GM21619 (cell line): ENCODE measurements at regions not wholly inside any gene's neighbourhood (a gene's known extent, or its start where the extent isn't known, plus 50 kb on each side); places are given as distances from the start of the nearest gene placed in this dataset.

ENCODE experiments used
- ATAC-seq: cut with Tn5 transposase; IDR thresholded peaks from one replicate; pipeline ENCODE4 v1.9.1; 2021; ENCODE audit not compliant: unreplicated experiment

- no peak for ATAC-seq
Measured at GRCh38 chr2:21382701-21383520, 259.1 kb downstream of the TDRD15 start.

GRCh38 chr2:21386666-21387065, 262.9 kb downstream of the TDRD15 start:
- no peak for ATAC-seq

- no peak for ATAC-seq
Measured at GRCh38 chr2:21392649-21393048, 268.9 kb downstream of the TDRD15 start.

DNA sequence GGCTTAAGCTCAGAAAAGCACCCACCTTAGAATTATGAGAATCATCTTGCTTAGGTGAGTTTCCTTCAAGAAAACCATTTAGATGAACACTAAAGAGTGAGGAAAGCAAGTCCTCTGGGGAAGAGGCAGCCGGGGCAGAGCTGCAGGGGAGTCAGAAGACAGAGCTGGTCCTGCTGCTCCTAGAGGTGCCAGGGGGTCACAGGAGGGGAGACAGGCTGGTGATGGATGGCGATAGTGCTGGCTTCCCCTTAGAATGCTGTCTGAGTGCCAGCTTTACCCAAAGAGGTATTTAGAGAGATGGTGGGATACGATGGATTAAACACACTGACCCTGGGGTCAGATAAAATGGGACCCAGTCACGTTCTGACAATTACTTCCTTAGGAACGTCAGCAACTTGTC, 269.4 kb downstream of the TDRD15 start:
- ATAC-seq: no peak

DNA sequence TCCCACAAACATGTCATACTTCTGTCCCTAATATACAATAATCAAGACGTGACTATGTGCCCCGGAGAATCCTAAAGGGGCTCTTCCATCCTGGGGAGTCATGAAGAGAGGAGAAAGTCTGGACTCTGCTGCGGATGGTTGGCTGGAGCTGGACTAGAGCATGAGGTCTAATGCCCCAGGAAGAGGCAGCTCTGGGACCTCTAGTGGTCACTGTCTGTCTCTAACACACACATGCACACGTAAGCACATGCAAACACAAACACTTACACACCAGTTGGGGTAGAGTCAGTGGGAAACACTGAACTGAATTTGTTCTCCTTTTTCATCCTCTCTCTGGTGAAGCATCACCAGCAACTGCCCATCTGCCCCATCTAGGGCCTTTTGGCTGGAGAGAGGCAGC, 271.6 kb downstream of the TDRD15 start:
- ATAC-seq: peak; percentile 57

- ATAC-seq: no peak
Measured at GRCh38 chr2:21396252-21396651, 272.5 kb downstream of the TDRD15 start.

DNA sequence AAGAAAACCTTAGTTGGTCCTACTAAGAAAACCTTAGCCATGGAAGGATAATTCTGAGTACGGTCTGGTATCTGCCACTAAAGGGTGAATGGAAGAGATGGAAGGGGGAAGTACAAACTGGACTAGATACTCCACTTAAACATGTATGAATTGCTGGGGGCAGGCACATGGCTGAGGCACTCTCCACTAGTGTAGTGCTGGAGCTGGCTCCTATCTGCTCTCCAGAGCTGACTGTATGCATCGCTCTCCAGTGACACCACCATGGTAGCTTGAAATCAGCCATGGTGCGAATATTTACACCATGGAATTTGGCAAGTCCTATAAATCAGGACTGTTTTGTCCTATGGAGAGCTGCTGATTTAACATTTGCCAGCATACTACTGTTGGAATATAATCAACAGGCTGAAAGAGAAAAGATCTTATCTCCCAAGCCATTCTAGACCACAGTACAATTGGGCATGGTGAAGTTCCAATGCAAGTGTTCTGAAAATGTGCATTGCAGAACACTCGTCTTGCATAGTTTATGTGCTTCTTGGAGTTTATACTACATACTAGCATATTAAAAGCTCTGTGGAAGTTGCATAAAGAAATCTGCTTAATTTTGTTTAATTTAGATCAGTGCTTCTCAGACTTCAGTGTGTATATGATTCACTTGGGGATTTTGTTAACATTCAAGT, 277.4 kb downstream of the TDRD15 start:
- no peak for ATAC-seq

DNA sequence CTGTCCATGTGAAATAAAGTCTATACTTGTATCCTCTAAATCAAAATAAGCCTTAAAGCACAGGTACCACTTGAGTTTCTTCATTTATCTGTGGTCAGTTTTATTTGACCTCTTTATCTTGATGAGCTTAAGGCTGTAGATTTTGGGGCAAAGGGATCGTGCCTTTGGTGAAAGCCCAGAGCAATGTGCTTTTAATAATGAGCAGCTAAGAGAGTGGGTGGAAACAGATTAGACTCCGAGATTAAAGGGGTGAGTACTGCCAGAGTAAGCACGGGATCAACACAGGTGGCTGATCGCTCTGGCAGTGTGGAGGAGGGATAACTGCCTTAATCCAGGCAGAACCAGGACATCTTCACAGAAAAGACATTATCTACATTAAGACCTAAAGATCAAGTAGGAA, 280.4 kb downstream of the TDRD15 start:
- ATAC-seq: no peak

GRCh38 chr2:21404827-21405625, 281.3 kb downstream of the TDRD15 start:
- ATAC-seq: no peak

- no peak for ATAC-seq
Measured at GRCh38 chr2:21406386-21406785, 282.6 kb downstream of the TDRD15 start.

DNA sequence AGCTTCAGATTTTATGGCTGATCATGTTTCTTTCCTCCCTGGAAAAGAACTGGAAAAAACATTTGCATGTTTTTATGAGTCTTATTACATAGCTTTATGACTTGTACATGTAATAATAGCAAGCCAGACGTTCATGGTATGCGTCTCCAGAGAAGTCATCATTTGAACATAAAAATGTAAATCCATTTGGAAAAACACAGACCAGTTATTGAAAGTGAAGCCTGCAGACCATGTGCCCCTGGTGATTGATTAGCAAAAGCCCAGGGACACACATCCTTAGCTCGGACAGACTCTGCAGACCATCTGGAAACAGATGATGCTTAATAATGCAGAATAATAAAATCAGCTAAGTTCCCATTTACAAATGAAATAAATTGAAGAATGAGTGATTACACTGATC, 283.1 kb downstream of the TDRD15 start:
- ATAC-seq: no peak

DNA sequence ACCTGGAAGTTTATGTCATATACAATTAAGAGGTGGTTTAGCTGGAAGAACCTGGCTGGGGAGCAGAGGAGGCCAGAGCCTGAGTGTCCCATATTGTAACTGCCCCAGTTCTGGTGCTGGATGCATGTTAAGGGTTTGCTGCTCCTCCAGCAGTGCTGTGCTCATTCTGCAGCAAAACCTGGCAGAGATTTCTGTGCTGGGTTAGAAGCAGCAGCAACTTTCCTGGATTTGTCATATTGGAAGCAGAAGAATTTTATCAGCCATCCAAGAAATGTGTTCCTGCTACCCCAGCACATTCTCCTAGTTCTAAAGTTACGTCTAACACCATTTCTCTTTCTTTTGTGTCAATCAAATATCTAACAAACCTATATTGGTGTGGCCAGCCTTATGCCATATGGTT, 284.1 kb downstream of the TDRD15 start:
- ATAC-seq: no peak

DNA sequence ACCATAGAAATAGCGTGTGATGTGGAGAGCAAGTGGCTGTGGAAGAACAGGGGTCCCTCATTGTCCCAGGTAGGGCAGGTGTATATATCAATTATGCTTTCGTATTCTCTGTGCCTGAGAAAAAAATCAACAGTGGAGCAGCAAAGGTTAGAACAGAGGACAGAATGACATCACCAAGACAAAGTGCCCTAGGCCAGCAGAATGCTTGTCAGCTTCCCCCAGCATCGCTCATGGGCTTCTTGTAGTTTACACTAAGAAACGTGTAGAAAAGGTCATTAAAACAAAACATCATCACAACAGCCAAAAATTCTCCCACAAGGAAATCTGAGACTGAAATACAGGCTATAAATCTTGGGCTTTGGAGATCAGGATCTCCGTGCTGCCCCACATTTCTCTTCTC, 288.0 kb downstream of the TDRD15 start:
- no peak for ATAC-seq

DNA sequence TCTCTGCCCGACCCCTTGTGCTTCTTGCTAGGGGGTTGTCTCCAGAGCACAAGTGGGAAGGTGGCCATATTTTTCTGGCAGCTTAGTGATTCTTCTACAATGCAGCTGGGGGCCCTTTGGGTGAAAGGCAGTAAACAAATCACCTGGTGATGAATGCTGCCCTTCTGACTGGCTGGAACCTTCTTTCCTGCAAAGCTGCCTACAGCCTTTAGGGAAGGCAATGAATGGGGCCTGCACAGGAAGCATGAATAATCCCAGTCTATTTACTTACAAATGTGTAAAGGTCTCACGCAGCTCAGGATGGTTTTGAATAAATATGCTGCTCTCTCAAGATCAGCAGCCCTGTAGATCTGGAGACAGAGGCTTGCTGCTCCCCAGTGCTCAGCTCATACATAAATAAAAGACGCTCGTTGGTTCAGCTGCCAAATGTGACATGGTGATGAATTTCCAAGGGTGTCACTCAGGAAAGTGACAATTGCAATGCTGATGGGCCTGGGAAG, 289.2 kb downstream of the TDRD15 start:
- ATAC-seq: no peak

- ATAC-seq: no peak
Measured at GRCh38 chr2:21415234-21415633, 291.5 kb downstream of the TDRD15 start.

GRCh38 chr2:21416226-21416625, 292.5 kb downstream of the TDRD15 start:
- ATAC-seq: no peak

DNA sequence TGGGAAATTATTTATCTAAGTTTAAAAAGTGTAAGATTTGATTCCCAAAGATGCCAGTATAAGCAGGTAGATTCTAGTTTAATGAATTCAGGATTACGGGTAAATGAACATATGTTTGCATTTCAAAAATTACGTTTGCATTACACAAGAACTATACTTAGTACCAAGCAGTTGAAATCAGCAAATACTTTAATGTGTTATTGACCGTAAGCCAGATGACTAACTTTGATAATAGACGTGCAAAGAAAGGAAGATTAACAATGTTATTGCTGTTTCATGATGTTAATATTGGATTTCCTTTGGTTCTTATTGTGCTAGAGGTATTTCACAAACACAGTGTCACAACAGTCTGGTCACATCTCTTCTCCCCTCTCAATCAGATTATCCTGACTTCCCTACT, 294.7 kb downstream of the TDRD15 start:
- no peak for ATAC-seq

- ATAC-seq: no peak
Measured at GRCh38 chr2:21420553-21421335, 297.0 kb downstream of the TDRD15 start.

DNA sequence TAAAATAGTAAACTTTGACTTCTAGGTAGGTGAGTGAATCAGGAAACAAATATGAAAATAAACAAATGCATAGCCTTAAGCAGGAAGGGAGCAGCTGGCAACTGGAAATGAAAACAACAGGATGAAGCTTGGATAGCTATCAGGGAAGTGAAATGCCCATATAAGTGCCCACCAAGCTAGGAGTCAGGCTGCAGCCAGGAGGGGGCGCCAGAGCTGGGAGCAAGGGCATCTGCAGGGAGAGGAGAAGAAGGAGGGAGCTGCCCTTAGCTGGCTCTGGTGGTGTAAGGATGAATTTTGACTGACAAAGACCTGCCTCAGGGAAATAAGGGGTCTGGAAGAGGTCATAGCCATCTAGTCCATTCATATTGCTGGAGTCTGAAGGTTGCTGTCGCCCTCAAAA, 298.3 kb downstream of the TDRD15 start:
- ATAC-seq: peak; percentile 66

DNA sequence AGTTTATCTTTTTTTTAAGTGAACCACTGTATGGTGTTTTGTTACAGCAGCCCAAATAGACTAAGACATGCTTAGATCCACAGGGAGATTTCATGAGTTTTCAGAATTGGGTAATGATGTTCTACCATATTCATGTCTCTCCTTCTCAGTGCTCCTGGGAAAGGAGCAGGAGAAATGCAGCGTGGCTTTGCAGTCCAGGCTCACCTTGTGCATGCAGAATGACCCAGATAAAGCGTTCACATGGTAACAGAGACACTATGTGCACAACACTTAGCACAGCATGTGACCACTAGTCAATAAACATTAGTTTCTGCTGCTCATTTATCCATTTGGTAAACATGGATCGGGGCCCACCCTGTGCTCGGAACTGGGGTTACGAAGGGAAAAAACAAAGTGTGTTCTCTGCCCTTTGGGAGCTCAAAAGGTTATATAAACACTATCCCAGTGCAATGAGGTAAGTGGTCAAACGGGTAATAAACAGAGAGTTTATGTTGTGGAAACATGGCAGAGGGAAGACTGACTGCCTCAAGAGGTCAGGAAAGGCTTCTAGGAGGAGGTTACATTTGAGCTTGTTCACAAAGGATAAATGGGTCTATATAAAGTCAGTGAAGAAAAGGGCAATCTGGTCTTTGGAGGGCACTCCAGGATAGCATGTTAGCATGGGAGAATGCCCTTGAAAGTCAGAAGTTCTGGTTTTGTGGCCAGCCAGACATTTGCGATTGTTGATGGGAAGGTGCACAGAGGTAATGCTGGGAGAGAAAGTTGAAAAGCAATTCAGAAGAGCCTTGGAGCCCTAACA, 299.2 kb downstream of the TDRD15 start:
- ATAC-seq: no peak
